Mesendoderm (in vitro differentiated cells): ENCODE measurements at regions not wholly inside any gene's neighbourhood (a gene's known extent, or its start where the extent isn't known, plus 50 kb on each side); places are given as distances from the start of the nearest gene placed in this dataset.

ENCODE experiments used
- DNase-seq: peaks from one replicate; pipeline ENCODE4 v3.0.0; 2013
- H2AK5ac ChIP-seq: 2 replicates; pipeline ENCODE4 v1.6.1; 2013; ENCODE audit warnings: low read length, inconsistent platforms
- H2BK120ac ChIP-seq: 2 replicates; pipeline ENCODE4 v1.6.1; 2013; ENCODE audit warnings: low read depth, mild to moderate bottlenecking, low read length, moderate library complexity, mixed read lengths
- H2BK15ac ChIP-seq: replicated peaks from 2 replicates; pipeline ENCODE4 v1.6.1; 2013; ENCODE audit warnings: low read depth, mild to moderate bottlenecking, moderate library complexity
- H2BK5ac ChIP-seq: 2 replicates; pipeline ENCODE4 v1.6.1; 2013; ENCODE audit warnings: low read length, inconsistent platforms
- H3K18ac ChIP-seq: 2 replicates; pipeline ENCODE4 v1.6.1; 2013; ENCODE audit warnings: mild to moderate bottlenecking, low read length, mixed read lengths
- H3K23ac ChIP-seq: one replicate; pipeline ENCODE4 v1.6.1; 2013; ENCODE audit warnings: low read length
- H3K27ac ChIP-seq: 2 replicates; pipeline ENCODE4 v1.5.1; 2013; ENCODE audit warnings: low read depth, mild to moderate bottlenecking, inconsistent platforms, low read length, moderate library complexity
- H3K27me3 ChIP-seq: 2 replicates; pipeline ENCODE4 v1.6.1; 2013; ENCODE audit warnings: low read length, control low read depth, mild to moderate bottlenecking, inconsistent platforms; ENCODE audit not compliant: insufficient read depth, poor library complexity
- H3K36me3 ChIP-seq: 2 replicates; pipeline ENCODE4 v1.6.1; 2013; ENCODE audit warnings: low read length, inconsistent platforms; ENCODE audit not compliant: control insufficient read depth, insufficient read depth
- H3K4ac ChIP-seq: one replicate; pipeline ENCODE4 v1.6.1; 2013; ENCODE audit warnings: low read depth, mild to moderate bottlenecking, low read length, moderate library complexity
- H3K4me1 ChIP-seq: 2 replicates; pipeline ENCODE4 v1.6.1; 2013; ENCODE audit warnings: low read depth, low read length, inconsistent platforms; ENCODE audit not compliant: control insufficient read depth
- H3K4me2 ChIP-seq: 2 replicates; pipeline ENCODE4 v1.6.1; 2013; ENCODE audit warnings: low read length
- H3K4me3 ChIP-seq: 2 replicates; pipeline ENCODE4 v1.5.1; 2013; ENCODE audit warnings: mild to moderate bottlenecking, low read length
- H3K56ac ChIP-seq: one replicate; pipeline ENCODE4 v1.6.1; 2013; ENCODE audit warnings: low read length
- H3K79me1 ChIP-seq: 2 replicates; pipeline ENCODE4 v1.6.1; 2013; ENCODE audit warnings: low read length, inconsistent platforms
- H3K79me2 ChIP-seq: 2 replicates; pipeline ENCODE4 v1.6.1; 2013; ENCODE audit warnings: mild to moderate bottlenecking, low read length; ENCODE audit not compliant: control insufficient read depth, insufficient read depth
- H3K9ac ChIP-seq: 2 replicates; pipeline ENCODE4 v1.6.1; 2013; ENCODE audit warnings: low read length, inconsistent platforms
- H4K5ac ChIP-seq: one replicate; pipeline ENCODE4 v1.6.1; 2013; ENCODE audit warnings: low read length
- H4K8ac ChIP-seq: one replicate; pipeline ENCODE4 v1.6.1; 2013; ENCODE audit warnings: low read depth, mild to moderate bottlenecking, control low read depth, low read length, moderate library complexity
- WGBS: extraction: QIAGEN DNeasy Blood & Tissue Kit; methylation state at CpG from one replicate; pipeline ENCODE4 v1.1.7; 2013; ENCODE audit warnings: low lambda C conversion rate, missing lambda C conversion rate; ENCODE audit not compliant: insufficient coverage; ENCODE audit errors: extremely low coverage; 5-methylcytosine and 5-hydroxymethylcytosine counted together
- small RNA-seq: library from polyadenylated mRNA; stranded (forward); fragments of <200 nt; extraction: miRNeasy Mini kit (QIAGEN cat#:217004); gene quantifications from one replicate; pipeline ENCODE3, GENCODE V24; 2013; ENCODE audit not compliant: insufficient read depth

GRCh38 chr4:86543560-86544309 is 50.4 kb upstream of the PTPN13 start:
- Histone ChIP-seq H3K27ac (no peak overlapping the region), H3K4ac (no peak overlapping the region), H2AK5ac (no peak overlapping the region), H3K4me1 (peaks cover 2% of the 10 kb centered on the region), H3K79me1 (no peaks in the 10 kb centered on the region), H3K27me3 (no peaks in the 10 kb centered on the region), H3K23ac (no peak overlapping the region), H3K9ac (no peak overlapping the region), H3K36me3 (no peaks in the 10 kb centered on the region), H4K5ac (no peak overlapping the region), H3K4me3 (no peak overlapping the region), H3K4me2 (no peak overlapping the region), H2BK120ac (no peak overlapping the region), H3K56ac (no peak overlapping the region), H4K8ac (no peak overlapping the region), H2BK15ac (no peak overlapping the region), H3K79me2 (no peaks in the 10 kb centered on the region), H3K18ac (no peak overlapping the region), H2BK5ac (no peak overlapping the region)
- peak; percentile 83 for DNase-seq
- WGBS, result no CpG with 5 or more reads among the region's 2 CpGs

- no peak overlapping the region for H3K56ac ChIP-seq
Measured at GRCh38 chr4:86544310-86544966, 49.7 kb upstream of the PTPN13 start.

More at GRCh38 chr4:86544310-86544966, 49.7 kb upstream of the PTPN13 start:
- Histone ChIP-seq H3K27me3 (no peaks in the 10 kb centered on the region), H2AK5ac (no peak overlapping the region), H2BK5ac (no peak overlapping the region), H2BK15ac (no peak overlapping the region), H3K4ac (no peak overlapping the region), H4K5ac (no peak overlapping the region), H3K23ac (no peak overlapping the region), H3K9ac (no peak overlapping the region), H3K27ac (peak overlapping the region; percentile 38), H3K4me3 (no peak overlapping the region), H4K8ac (no peak overlapping the region), H3K79me1 (no peaks in the 10 kb centered on the region), H3K36me3 (no peaks in the 10 kb centered on the region), H3K4me1 (peaks cover 2% of the 10 kb centered on the region), H3K18ac (no peak overlapping the region), H2BK120ac (no peak overlapping the region), H3K79me2 (no peaks in the 10 kb centered on the region), H3K4me2 (no peak overlapping the region)
- no CpG with 5 or more reads among the region's 2 CpGs for WGBS
- no peak for DNase-seq

Small RNA genes in the stretch of these regions (small RNA-seq; reads per million reads assigned to genes)
- gene MIR4452, result 0.54 reads per million
